ENCODE measurements at regions not wholly inside any gene's neighbourhood (a gene's known extent, or its start where the extent isn't known, plus 50 kb on each side); places are given as distances from the start of the nearest gene placed in this dataset.

DNA sequence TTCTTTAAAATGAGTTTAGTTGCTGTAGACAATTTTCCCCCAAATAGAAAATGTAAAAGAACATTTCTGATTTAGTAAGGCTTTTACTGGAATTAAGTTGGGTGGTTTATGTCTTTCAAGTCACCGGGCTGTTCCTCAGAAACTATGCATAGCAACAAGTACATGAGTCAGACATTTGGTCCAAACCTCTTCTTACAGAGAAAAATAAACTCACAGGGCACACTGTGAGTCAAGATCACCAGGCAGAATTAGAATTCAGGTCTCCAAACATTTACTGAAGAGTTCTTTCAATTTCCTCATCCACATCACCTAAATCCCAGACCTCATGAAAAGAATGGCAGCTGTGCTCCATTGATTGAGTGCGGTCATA lies 476.1 kb upstream of the SOX5 start:
- TF ChIP-seq, protein P1, sequence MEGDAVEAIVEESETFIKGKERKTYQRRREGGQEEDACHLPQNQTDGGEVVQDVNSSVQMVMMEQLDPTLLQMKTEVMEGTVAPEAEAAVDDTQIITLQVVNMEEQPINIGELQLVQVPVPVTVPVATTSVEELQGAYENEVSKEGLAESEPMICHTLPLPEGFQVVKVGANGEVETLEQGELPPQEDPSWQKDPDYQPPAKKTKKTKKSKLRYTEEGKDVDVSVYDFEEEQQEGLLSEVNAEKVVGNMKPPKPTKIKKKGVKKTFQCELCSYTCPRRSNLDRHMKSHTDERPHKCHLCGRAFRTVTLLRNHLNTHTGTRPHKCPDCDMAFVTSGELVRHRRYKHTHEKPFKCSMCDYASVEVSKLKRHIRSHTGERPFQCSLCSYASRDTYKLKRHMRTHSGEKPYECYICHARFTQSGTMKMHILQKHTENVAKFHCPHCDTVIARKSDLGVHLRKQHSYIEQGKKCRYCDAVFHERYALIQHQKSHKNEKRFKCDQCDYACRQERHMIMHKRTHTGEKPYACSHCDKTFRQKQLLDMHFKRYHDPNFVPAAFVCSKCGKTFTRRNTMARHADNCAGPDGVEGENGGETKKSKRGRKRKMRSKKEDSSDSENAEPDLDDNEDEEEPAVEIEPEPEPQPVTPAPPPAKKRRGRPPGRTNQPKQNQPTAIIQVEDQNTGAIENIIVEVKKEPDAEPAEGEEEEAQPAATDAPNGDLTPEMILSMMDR (IDR thresholded peaks at IDR 0.05; ENCODE audit: insufficient read depth, low read length): no peak
- TF ChIP-seq, protein P2, sequence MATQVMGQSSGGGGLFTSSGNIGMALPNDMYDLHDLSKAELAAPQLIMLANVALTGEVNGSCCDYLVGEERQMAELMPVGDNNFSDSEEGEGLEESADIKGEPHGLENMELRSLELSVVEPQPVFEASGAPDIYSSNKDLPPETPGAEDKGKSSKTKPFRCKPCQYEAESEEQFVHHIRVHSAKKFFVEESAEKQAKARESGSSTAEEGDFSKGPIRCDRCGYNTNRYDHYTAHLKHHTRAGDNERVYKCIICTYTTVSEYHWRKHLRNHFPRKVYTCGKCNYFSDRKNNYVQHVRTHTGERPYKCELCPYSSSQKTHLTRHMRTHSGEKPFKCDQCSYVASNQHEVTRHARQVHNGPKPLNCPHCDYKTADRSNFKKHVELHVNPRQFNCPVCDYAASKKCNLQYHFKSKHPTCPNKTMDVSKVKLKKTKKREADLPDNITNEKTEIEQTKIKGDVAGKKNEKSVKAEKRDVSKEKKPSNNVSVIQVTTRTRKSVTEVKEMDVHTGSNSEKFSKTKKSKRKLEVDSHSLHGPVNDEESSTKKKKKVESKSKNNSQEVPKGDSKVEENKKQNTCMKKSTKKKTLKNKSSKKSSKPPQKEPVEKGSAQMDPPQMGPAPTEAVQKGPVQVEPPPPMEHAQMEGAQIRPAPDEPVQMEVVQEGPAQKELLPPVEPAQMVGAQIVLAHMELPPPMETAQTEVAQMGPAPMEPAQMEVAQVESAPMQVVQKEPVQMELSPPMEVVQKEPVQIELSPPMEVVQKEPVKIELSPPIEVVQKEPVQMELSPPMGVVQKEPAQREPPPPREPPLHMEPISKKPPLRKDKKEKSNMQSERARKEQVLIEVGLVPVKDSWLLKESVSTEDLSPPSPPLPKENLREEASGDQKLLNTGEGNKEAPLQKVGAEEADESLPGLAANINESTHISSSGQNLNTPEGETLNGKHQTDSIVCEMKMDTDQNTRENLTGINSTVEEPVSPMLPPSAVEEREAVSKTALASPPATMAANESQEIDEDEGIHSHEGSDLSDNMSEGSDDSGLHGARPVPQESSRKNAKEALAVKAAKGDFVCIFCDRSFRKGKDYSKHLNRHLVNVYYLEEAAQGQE (IDR thresholded peaks at IDR 0.05; ENCODE audit: insufficient replicate concordance, low read depth): no peak
- no peak for TF ChIP-seq GABPA (IDR thresholded peaks at IDR 0.05; ENCODE audit: low read depth)
- TF ChIP-seq SPI1 (IDR thresholded peaks at IDR 0.05; ENCODE audit: borderline replicate concordance, low read depth): no peak
- no peak for TF ChIP-seq POLR2AphosphoS5 (IDR thresholded peaks at IDR 0.05; ENCODE audit: low read depth)
- no peak for DNase-seq (ENCODE audit: low read depth in 1 of 2, low spot score in 1 of 2)
- H3K4me3 ChIP-seq (replicated peaks; ENCODE audit: insufficient read depth, low read length): no peak overlapping the region
- no peaks in the 10 kb centered on the region for H3K27me3 ChIP-seq (ENCODE audit: insufficient read depth, poor library complexity, severe bottlenecking)
- H3K27ac ChIP-seq (replicated peaks): no peak overlapping the region

DNA sequence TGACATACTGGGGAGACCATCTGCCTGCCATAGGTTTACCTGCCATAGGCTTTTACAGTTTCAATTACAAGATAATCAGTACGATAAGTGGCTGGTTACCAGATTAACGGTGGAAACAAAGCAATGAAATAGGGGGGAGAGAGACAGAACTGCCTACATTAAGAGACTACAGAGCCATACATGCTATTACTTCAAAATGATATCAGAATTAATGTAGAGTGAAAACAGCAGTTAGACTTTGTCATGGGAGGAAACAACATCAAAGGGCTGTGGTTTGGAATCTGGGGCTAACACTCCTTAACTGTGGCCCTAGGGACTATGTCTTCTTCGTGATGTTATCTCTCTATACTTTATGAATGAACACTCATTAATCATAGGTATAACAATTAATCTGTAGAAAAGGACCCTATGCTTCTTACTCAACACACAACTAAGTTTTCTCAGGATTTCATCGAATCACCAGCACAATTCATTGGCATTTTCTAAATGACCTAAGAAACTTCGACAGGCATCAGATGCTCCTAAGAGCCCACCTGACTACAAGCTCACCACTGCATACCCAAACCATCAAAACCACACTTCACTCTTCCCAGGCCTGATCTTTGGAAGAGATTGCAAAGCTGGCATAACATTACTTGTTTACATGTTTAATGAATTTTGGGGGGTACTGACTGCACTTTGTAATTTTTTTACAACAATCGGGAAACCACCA lies 475.6 kb upstream of the SOX5 start:
- TF ChIP-seq GABPA (IDR thresholded peaks at IDR 0.05; ENCODE audit: low read depth) (no peak), SPI1 (IDR thresholded peaks at IDR 0.05; ENCODE audit: borderline replicate concordance, low read depth) (no peak)
- H3K27me3 ChIP-seq (ENCODE audit: insufficient read depth, poor library complexity, severe bottlenecking): no peaks in the 10 kb centered on the region
- H3K4me3 ChIP-seq (replicated peaks; ENCODE audit: insufficient read depth, low read length): no peak overlapping the region
- H3K27ac ChIP-seq (replicated peaks): no peak overlapping the region
- no peak for DNase-seq (ENCODE audit: low read depth in 1 of 2, low spot score in 1 of 2)

DNA sequence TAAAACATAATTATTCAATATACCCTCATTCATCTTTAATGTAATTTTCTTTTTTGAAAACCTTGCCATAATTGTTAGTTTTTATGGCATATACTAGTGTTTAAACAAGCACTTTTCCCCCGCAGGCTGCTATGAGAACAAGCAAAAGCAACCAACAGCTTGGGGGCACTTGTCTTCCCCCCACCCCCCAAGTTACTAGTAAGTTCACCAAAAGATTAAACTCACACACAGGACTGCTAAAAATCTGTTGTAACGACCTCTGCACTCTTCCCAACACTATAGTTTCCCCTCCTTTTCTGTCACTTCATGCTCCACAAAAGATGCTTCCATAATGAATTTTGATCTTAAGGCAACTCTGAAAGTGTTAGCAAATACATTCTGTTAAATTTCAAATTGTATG lies 474.9 kb upstream of the SOX5 start:
- Histone ChIP-seq H3K27ac (replicated peaks) (no peak overlapping the region), H3K4me3 (replicated peaks; ENCODE audit: insufficient read depth, low read length) (no peak overlapping the region), H3K27me3 (ENCODE audit: insufficient read depth, poor library complexity, severe bottlenecking) (no peaks in the 10 kb centered on the region)
- TF ChIP-seq, protein P2 (IDR thresholded peaks at IDR 0.05; ENCODE audit: insufficient replicate concordance, low read depth): no peak
- TF ChIP-seq, protein P1 (IDR thresholded peaks at IDR 0.05; ENCODE audit: insufficient read depth, low read length): no peak
- TF ChIP-seq GABPA (IDR thresholded peaks at IDR 0.05; ENCODE audit: low read depth) (no peak), POLR2AphosphoS5 (IDR thresholded peaks at IDR 0.05; ENCODE audit: low read depth) (no peak), SPI1 (IDR thresholded peaks at IDR 0.05; ENCODE audit: borderline replicate concordance, low read depth) (no peak)
- no peak for DNase-seq (ENCODE audit: low read depth in 1 of 2, low spot score in 1 of 2)

DNA sequence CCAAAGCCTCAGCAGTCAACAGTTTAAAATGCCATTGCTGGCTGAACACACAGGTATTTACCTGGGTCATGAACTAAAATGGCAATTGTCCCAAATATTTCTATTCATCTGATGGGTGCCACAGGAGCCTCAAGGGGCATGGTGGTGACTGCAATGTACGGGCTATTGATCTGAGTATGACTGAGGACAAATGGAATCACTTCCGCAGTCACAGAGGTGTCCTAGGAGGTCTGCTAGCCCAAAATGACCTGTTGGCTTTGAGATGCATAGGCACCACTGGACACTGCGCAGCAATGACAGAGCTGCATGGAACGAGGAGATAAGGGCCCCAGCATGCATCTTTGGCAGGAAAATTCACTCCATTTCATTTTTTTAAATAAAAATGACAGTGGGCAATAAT lies 474.1 kb upstream of the SOX5 start:
- Histone ChIP-seq H3K27ac (replicated peaks) (no peak overlapping the region), H3K4me3 (replicated peaks; ENCODE audit: insufficient read depth, low read length) (no peak overlapping the region), H3K27me3 (ENCODE audit: insufficient read depth, poor library complexity, severe bottlenecking) (no peaks in the 10 kb centered on the region)
- no peak for DNase-seq (ENCODE audit: low read depth in 1 of 2, low spot score in 1 of 2)
- TF ChIP-seq POLR2AphosphoS5 (IDR thresholded peaks at IDR 0.05; ENCODE audit: low read depth) (no peak), GABPA (IDR thresholded peaks at IDR 0.05; ENCODE audit: low read depth) (no peak), SPI1 (IDR thresholded peaks at IDR 0.05; ENCODE audit: borderline replicate concordance, low read depth) (no peak)
- TF ChIP-seq, protein P1 (IDR thresholded peaks at IDR 0.05; ENCODE audit: insufficient read depth, low read length): no peak
- TF ChIP-seq, protein P2 (IDR thresholded peaks at IDR 0.05; ENCODE audit: insufficient replicate concordance, low read depth): no peak
